NCI-H1930 (cell line): ENCODE measurements at regions not wholly inside any gene's neighbourhood (a gene's known extent, or its start where the extent isn't known, plus 50 kb on each side); places are given as distances from the start of the nearest gene placed in this dataset.
"Not testable (repeated sequence)": the region's sequence is repeated elsewhere in the genome, so short reads cannot be mapped to it uniquely, and the experiment has no call there.

Experiments used
- DNase-seq, 2 experiments: peaks; one replicate each; lab custom pipeline; 2025; lab: John Stamatoyannopoulos, UW

GRCh38 chr14:40694023-40694422 is 912.7 kb upstream of the LRFN5 start:
- DNase-seq = no peak

GRCh38 chr14:40691066-40691465 is 915.6 kb upstream of the LRFN5 start:
- no peak for DNase-seq

GRCh38 chr14:40685764-40686163 is 920.9 kb upstream of the LRFN5 start:
- DNase-seq = no peak

- DNase-seq = no peak
Measured at GRCh38 chr14:40684328-40684727, 922.3 kb upstream of the LRFN5 start.

- DNase-seq = no peak
Measured at GRCh38 chr14:40682131-40682913, 924.4 kb upstream of the LRFN5 start.

GRCh38 chr14:40679256-40679655 is 927.4 kb upstream of the LRFN5 start:
- no peak for DNase-seq

GRCh38 chr14:40677206-40677605 is 929.5 kb upstream of the LRFN5 start:
- DNase-seq = not testable (repeated sequence)

- DNase-seq = no peak
Measured at GRCh38 chr14:40674502-40674901, 932.2 kb upstream of the LRFN5 start.

GRCh38 chr14:40656311-40656710 is 950.4 kb upstream of the LRFN5 start:
- DNase-seq = no peak

- no peak for DNase-seq
Measured at GRCh38 chr14:40652089-40652691, 954.5 kb upstream of the LRFN5 start.

- no peak for DNase-seq
Measured at GRCh38 chr14:40630471-40630870, 976.2 kb upstream of the LRFN5 start.

- DNase-seq = not testable (repeated sequence)
Measured at GRCh38 chr14:40629551-40630137, 977.0 kb upstream of the LRFN5 start.

- DNase-seq = no peak
Measured at GRCh38 chr14:40629144-40629543, 977.5 kb upstream of the LRFN5 start.

GRCh38 chr14:40623643-40624042 is 983.0 kb upstream of the LRFN5 start:
- no peak for DNase-seq

GRCh38 chr14:40618225-40618898 is 988.3 kb upstream of the LRFN5 start:
- DNase-seq = no peak

GRCh38 chr14:40616579-40616978 is 990.1 kb upstream of the LRFN5 start:
- DNase-seq = no peak

- DNase-seq = no peak
Measured at GRCh38 chr14:40601063-40601462, 1005.6 kb upstream of the LRFN5 start.

GRCh38 chr14:40599725-40600124 is 1007.0 kb upstream of the LRFN5 start:
- no peak for DNase-seq

- DNase-seq = no peak
Measured at GRCh38 chr14:40581264-40581663, 1025.4 kb upstream of the LRFN5 start.

- DNase-seq = no peak
Measured at GRCh38 chr14:40576880-40577478, 1029.7 kb upstream of the LRFN5 start.

GRCh38 chr14:40574780-40575179 is 1031.9 kb upstream of the LRFN5 start:
- no peak for DNase-seq

- no peak for DNase-seq
Measured at GRCh38 chr14:40525314-40525713, 1081.4 kb upstream of the LRFN5 start.
